Tibial nerve (tissue), 3 donors: ENCODE measurements at regions not wholly inside any gene's neighbourhood (a gene's known extent, or its start where the extent isn't known, plus 50 kb on each side); places are given as distances from the start of the nearest gene placed in this dataset.

ENCODE experiments used
- CTCF ChIP-seq, 5 experiments: fragments of 200-600 bp in 3 of 5; fragments of 450-650 bp in 2 of 5; sonication (generic) in 3 of 5; IDR thresholded peaks; one replicate each; pipeline ENCODE4 v1.5.1; 2016 to 2019; ENCODE audit warnings: antibody characterized with exemption in 5 of 5, mild to moderate bottlenecking in 3 of 5, moderate library complexity in 2 of 5
- POLR2A ChIP-seq, 2 donors: fragments of 450-650 bp; IDR thresholded peaks; one replicate each; pipeline ENCODE4 v1.6.1; 2017; ENCODE audit warnings: antibody characterized with exemption in 2 of 2, mild to moderate bottlenecking in 2 of 2, moderate library complexity in 2 of 2

- TF ChIP-seq CTCF (IDR thresholded peaks at IDR 0.05) = no peak
- no peak for TF ChIP-seq POLR2A (IDR thresholded peaks at IDR 0.05)
These were observed 543.6 kb upstream of the CITED2 start for GRCh38 chr6:139917951-139918630.
